ENCODE measurements at regions not wholly inside any gene's neighbourhood (a gene's known extent, or its start where the extent isn't known, plus 50 kb on each side); places are given as distances from the start of the nearest gene placed in this dataset.

GRCh38 chrX:437661-438390 is 51.1 kb upstream of the PPP2R3B start:
- ChIA-PET POLR2A (no interaction called here), CTCF (no interaction called here)
- Histone ChIP-seq H3K4me3 (ENCODE audit: low read depth, low read length) (no peak overlapping the region), H3K4me1 (ENCODE audit: control insufficient read depth, insufficient read depth, low read length) (no peaks in the 10 kb centered on the region), H3K36me3 (ENCODE audit: control insufficient read depth in 2 of 2, insufficient read depth in 1 of 2, low read length in 2 of 2) (no peaks in the 10 kb centered on the region), H3K9me3 (ENCODE audit: control insufficient read depth, insufficient read depth, low read depth, low read length) (no peaks in the 10 kb centered on the region), H3K27ac (ENCODE audit: extremely low read depth, low read depth, low read length) (no peak overlapping the region)
- no peak for TF ChIP-seq ZNF350 (tag by site-specific recombination; IDR thresholded peaks at IDR 0.05)
- no peak for TF ChIP-seq REST (tag by site-specific recombination; IDR thresholded peaks at IDR 0.05)
- TF ChIP-seq ELK4 (IDR thresholded peaks at IDR 0.05; ENCODE audit: borderline replicate concordance, low read depth, low read length): no peak
- TF ChIP-seq ZBTB26 (tag by site-specific recombination; optimal IDR thresholded peaks at IDR 0.05): no peak
- no peak for TF ChIP-seq ZNF510 (tag by site-specific recombination; IDR thresholded peaks at IDR 0.05; ENCODE audit: insufficient replicate concordance)
- no peak for TF ChIP-seq HOXC10 (CRISPR knock-in tag; IDR thresholded peaks at IDR 0.05)
- TF ChIP-seq ZNF175 (tag by site-specific recombination; IDR thresholded peaks at IDR 0.05): no peak
- TF ChIP-seq ZNF157 (tag by site-specific recombination; IDR thresholded peaks at IDR 0.05): no peak
- no peak for TF ChIP-seq PRDM6 (tag by site-specific recombination; IDR thresholded peaks at IDR 0.05)
- TF ChIP-seq ZNF335 (tag by site-specific recombination; conservative IDR thresholded peaks at IDR 0.05): no peak
- no peak for TF ChIP-seq ZNF670 (tag by site-specific recombination; IDR thresholded peaks at IDR 0.05; ENCODE audit: low read depth)
- TF ChIP-seq ZNF518A (tag by site-specific recombination; conservative IDR thresholded peaks at IDR 0.05; ENCODE audit: low read depth): no peak
- no peak for TF ChIP-seq YY2 (tag by site-specific recombination; IDR thresholded peaks at IDR 0.05)
- no peak for TF ChIP-seq ZNF704 (tag by site-specific recombination; IDR thresholded peaks at IDR 0.05)

All from HEK293 (cell line).